ENCODE measurements at regions not wholly inside any gene's neighbourhood (a gene's known extent, or its start where the extent isn't known, plus 50 kb on each side); places are given as distances from the start of the nearest gene placed in this dataset.

GRCh38 chr15:96223939-96224338 is 106.6 kb upstream of the NR2F2 start:
- no peak for DNase-seq (ENCODE audit: low read depth)

GRCh38 chr15:96225642-96226259 is 104.7 kb upstream of the NR2F2 start:
- DNase-seq (ENCODE audit: low read depth) = no peak

- DNase-seq (ENCODE audit: low read depth) = no peak
Measured at GRCh38 chr15:96230526-96231181, 99.8 kb upstream of the NR2F2 start.

GRCh38 chr15:96232335-96232734 is 98.2 kb upstream of the NR2F2 start:
- DNase-seq (ENCODE audit: low read depth) = no peak

GRCh38 chr15:96234109-96234892 is 96.2 kb upstream of the NR2F2 start:
- peak; percentile 79 for DNase-seq (ENCODE audit: low read depth)

- DNase-seq (ENCODE audit: low read depth) = no peak
Measured at GRCh38 chr15:96237002-96237401, 93.5 kb upstream of the NR2F2 start.

- DNase-seq (ENCODE audit: low read depth) = no peak
Measured at GRCh38 chr15:96242761-96243160, 87.7 kb upstream of the NR2F2 start.

GRCh38 chr15:96243701-96244100 is 86.8 kb upstream of the NR2F2 start:
- no peak for DNase-seq (ENCODE audit: low read depth)

GRCh38 chr15:96245252-96245651 is 85.2 kb upstream of the NR2F2 start:
- no peak for DNase-seq (ENCODE audit: low read depth)

GRCh38 chr15:96246057-96246456 is 84.4 kb upstream of the NR2F2 start:
- no peak for DNase-seq (ENCODE audit: low read depth)

- DNase-seq (ENCODE audit: low read depth) = peak; percentile 28
Measured at GRCh38 chr15:96247621-96248305, 82.7 kb upstream of the NR2F2 start.

- no peak for DNase-seq (ENCODE audit: low read depth)
Measured at GRCh38 chr15:96252148-96252547, 78.4 kb upstream of the NR2F2 start.

GRCh38 chr15:96253006-96253747 is 77.3 kb upstream of the NR2F2 start:
- no peak for DNase-seq (ENCODE audit: low read depth)

- DNase-seq (ENCODE audit: low read depth) = no peak
Measured at GRCh38 chr15:96254173-96254572, 76.3 kb upstream of the NR2F2 start.

GRCh38 chr15:96255599-96255998 is 74.9 kb upstream of the NR2F2 start:
- no peak for DNase-seq (ENCODE audit: low read depth)

- no peak for DNase-seq (ENCODE audit: low read depth)
Measured at GRCh38 chr15:96261575-96262034, 68.9 kb upstream of the NR2F2 start.

- no peak for DNase-seq (ENCODE audit: low read depth)
Measured at GRCh38 chr15:96262097-96262496, 68.4 kb upstream of the NR2F2 start.

- no peak for DNase-seq (ENCODE audit: low read depth)
Measured at GRCh38 chr15:96262549-96263489, 67.7 kb upstream of the NR2F2 start.

GRCh38 chr15:96264351-96264798 is 66.1 kb upstream of the NR2F2 start:
- DNase-seq (ENCODE audit: low read depth) = no peak

- no peak for DNase-seq (ENCODE audit: low read depth)
Measured at GRCh38 chr15:96264801-96265515, 65.5 kb upstream of the NR2F2 start.
